ENCODE measurements at regions not wholly inside any gene's neighbourhood (a gene's known extent, or its start where the extent isn't known, plus 50 kb on each side); places are given as distances from the start of the nearest gene placed in this dataset.

DNA sequence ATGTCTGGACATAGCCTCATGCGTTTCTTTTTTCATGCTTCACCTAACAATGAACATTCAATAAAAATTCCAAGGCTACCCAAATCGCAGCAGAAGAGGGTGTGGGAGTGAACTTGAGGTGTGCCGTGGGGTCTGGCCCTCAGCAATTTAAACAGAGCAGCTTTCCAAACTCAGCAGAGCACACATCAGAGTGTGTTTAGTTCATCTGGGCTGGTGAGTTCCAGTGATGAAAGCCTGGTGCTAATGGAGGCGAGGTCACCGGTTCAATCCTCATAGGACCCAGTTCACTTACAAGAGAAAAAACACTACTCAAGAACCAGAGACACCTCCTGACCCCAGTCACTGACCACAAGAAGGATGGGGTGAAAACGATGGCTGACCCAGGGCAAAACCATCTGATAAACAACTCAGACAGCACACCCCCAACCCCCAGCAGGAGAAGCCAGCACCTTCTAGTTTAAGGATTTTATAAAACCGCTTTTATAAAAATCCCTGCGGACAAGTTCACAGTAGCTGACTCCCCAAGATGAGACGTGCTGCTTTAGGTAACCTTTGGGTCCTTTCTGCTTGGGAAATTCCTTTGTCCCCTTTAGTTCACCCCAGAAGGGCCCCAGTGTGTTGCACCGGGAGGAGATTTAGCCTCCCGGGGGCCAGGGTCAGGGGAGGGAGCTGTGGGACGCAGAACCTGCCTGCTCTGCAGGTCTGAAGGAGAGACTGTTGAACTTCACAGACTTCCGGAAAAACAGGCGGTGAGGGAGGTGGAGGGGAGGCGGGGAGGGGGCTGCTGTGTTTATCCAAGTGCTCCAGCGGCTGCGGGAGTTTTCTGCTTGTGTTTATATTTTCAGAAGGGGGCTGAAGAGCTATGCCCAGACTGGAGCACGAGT, 152.7 kb upstream of the SOX11 start:
- Histone ChIP-seq H2AFZ (ENCODE audit: low read depth, low read length) (no peak overlapping the region), H3K4me2 (ENCODE audit: low read length) (no peak overlapping the region), H3K27ac (ENCODE audit: low read length) (no peak overlapping the region), H4K20me1 (ENCODE audit: insufficient read depth, low read length) (no peaks in the 10 kb centered on the region), H3K27me3 (ENCODE audit: low read depth, low read length) (no peaks in the 10 kb centered on the region), H3K79me2 (ENCODE audit: low read length) (no peaks in the 10 kb centered on the region), H3K9ac (ENCODE audit: low read length) (no peak overlapping the region), H3K9me3 (ENCODE audit: insufficient read depth, low read length) (no peaks in the 10 kb centered on the region), H3K4me3 (ENCODE audit: low read length) (no peak overlapping the region), H3K4me1 (ENCODE audit: low read length) (no peaks in the 10 kb centered on the region), H3K36me3 (replicated peaks; ENCODE audit: low read depth, low read length) (no peaks in the 10 kb centered on the region)
- TF ChIP-seq, protein P1, sequence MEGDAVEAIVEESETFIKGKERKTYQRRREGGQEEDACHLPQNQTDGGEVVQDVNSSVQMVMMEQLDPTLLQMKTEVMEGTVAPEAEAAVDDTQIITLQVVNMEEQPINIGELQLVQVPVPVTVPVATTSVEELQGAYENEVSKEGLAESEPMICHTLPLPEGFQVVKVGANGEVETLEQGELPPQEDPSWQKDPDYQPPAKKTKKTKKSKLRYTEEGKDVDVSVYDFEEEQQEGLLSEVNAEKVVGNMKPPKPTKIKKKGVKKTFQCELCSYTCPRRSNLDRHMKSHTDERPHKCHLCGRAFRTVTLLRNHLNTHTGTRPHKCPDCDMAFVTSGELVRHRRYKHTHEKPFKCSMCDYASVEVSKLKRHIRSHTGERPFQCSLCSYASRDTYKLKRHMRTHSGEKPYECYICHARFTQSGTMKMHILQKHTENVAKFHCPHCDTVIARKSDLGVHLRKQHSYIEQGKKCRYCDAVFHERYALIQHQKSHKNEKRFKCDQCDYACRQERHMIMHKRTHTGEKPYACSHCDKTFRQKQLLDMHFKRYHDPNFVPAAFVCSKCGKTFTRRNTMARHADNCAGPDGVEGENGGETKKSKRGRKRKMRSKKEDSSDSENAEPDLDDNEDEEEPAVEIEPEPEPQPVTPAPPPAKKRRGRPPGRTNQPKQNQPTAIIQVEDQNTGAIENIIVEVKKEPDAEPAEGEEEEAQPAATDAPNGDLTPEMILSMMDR (IDR thresholded peaks at IDR 0.05; ENCODE audit: low read depth, low read length): no peak
- no peak for TF ChIP-seq EZH2phosphoT487 (IDR thresholded peaks at IDR 0.05; ENCODE audit: low read depth)

DNA sequence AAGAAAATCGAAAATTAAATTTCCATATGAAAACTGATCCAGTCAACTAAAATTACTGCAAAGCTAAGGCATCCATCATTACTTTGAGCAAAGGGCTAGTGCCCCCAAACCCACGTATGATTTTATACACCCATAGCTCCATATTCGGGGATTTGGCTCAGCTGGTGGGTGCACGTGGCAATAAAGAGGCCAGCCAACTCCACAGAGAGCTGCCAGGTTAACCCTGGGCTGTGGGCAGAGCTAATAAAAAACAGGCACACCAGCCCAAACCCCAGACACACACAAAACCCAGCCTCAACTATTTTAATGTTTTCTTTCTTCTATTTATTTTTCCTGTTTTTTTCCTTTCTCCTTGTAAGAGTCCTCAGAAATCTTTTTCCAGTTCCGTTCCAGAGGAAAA, 151.3 kb upstream of the SOX11 start:
- no peaks in the 10 kb centered on the region for H3K9me3 ChIP-seq (ENCODE audit: insufficient read depth, low read length)
- H3K9ac ChIP-seq (ENCODE audit: low read length): no peak overlapping the region
- H2AFZ ChIP-seq (ENCODE audit: low read depth, low read length): no peak overlapping the region
- TF ChIP-seq, protein P1 (IDR thresholded peaks at IDR 0.05; ENCODE audit: low read depth, low read length): no peak
- no peak for TF ChIP-seq EZH2phosphoT487 (IDR thresholded peaks at IDR 0.05; ENCODE audit: low read depth)
- no peak overlapping the region for H3K27ac ChIP-seq (ENCODE audit: low read length)
- H3K79me2 ChIP-seq (ENCODE audit: low read length): no peaks in the 10 kb centered on the region
- no peaks in the 10 kb centered on the region for H3K27me3 ChIP-seq (ENCODE audit: low read depth, low read length)
- H3K4me3 ChIP-seq (ENCODE audit: low read length): no peak overlapping the region
- H3K36me3 ChIP-seq (replicated peaks; ENCODE audit: low read depth, low read length): no peaks in the 10 kb centered on the region
- no peak overlapping the region for H3K4me2 ChIP-seq (ENCODE audit: low read length)
- H3K4me1 ChIP-seq (ENCODE audit: low read length): no peaks in the 10 kb centered on the region
- H4K20me1 ChIP-seq (ENCODE audit: insufficient read depth, low read length): no peaks in the 10 kb centered on the region

DNA sequence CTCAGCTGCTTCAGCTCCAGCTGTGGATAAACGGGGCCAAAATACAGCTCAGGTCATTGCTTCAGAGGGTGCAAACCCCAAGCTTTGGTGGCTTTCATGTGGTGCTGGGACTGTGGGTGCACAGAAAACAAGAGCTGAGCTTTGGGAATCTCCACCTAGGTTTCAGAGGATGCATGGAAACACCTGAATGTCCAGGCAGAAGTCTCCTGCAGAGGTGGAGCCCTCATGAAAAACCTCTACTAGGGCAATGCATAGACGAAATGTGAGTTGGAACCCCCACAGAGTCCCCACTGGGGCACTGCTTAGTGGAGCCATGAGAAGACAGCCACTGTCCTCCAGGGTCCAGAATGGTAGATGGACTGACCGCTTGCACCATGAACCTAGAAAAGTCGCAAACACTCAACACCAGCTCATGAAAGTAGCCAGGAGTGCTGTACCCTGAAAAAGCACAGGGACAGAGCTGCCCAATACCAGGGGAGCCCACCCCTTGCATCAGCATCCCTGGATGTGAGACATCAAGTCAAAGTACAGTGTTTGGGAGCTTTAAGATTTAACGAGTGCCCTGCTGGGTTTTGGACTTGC, 147.9 kb upstream of the SOX11 start:
- Histone ChIP-seq H3K27me3 (ENCODE audit: low read depth, low read length) (no peaks in the 10 kb centered on the region), H3K4me1 (ENCODE audit: low read length) (no peaks in the 10 kb centered on the region), H3K4me2 (ENCODE audit: low read length) (no peak overlapping the region), H3K27ac (ENCODE audit: low read length) (no peak overlapping the region), H2AFZ (ENCODE audit: low read depth, low read length) (no peak overlapping the region), H3K9me3 (ENCODE audit: insufficient read depth, low read length) (no peaks in the 10 kb centered on the region), H3K36me3 (replicated peaks; ENCODE audit: low read depth, low read length) (no peaks in the 10 kb centered on the region), H3K79me2 (ENCODE audit: low read length) (no peaks in the 10 kb centered on the region), H3K9ac (ENCODE audit: low read length) (no peak overlapping the region), H3K4me3 (ENCODE audit: low read length) (no peak overlapping the region), H4K20me1 (ENCODE audit: insufficient read depth, low read length) (no peaks in the 10 kb centered on the region)
- TF ChIP-seq, protein P1 (IDR thresholded peaks at IDR 0.05; ENCODE audit: low read depth, low read length): no peak
- TF ChIP-seq EZH2phosphoT487 (IDR thresholded peaks at IDR 0.05; ENCODE audit: low read depth): no peak

DNA sequence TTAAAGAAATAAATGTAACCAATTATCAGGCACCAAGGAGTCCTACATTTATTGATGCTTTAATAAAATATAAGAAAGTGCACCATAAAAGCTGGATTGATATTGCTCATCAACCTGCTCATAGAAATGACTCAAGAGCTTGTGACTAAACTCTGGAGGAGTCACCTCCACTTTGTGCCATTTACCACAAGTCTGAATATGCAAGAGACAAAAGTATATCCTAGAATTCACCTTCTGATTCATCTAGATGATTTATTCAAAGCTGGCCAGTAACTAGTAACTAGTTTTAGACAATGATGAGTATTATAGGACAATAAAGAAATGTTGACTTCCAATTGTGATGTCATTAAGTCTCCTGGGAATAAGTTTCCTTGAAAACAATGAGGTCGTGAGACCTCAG, 146.0 kb upstream of the SOX11 start:
- no peak overlapping the region for H3K4me3 ChIP-seq (ENCODE audit: low read length)

More for the DNA sequence above, 146.0 kb upstream of the SOX11 start:
- H3K27me3 ChIP-seq (ENCODE audit: low read depth, low read length): no peaks in the 10 kb centered on the region
- H3K36me3 ChIP-seq (replicated peaks; ENCODE audit: low read depth, low read length): no peaks in the 10 kb centered on the region
- H3K79me2 ChIP-seq (ENCODE audit: low read length): no peaks in the 10 kb centered on the region
- no peak overlapping the region for H3K9ac ChIP-seq (ENCODE audit: low read length)
- no peak overlapping the region for H3K27ac ChIP-seq (ENCODE audit: low read length)
- H3K4me2 ChIP-seq (ENCODE audit: low read length): no peak overlapping the region
- H2AFZ ChIP-seq (ENCODE audit: low read depth, low read length): no peak overlapping the region
- TF ChIP-seq, protein P1 (IDR thresholded peaks at IDR 0.05; ENCODE audit: low read depth, low read length): no peak
- no peak for TF ChIP-seq EZH2phosphoT487 (IDR thresholded peaks at IDR 0.05; ENCODE audit: low read depth)
- H4K20me1 ChIP-seq (ENCODE audit: insufficient read depth, low read length): no peaks in the 10 kb centered on the region
- H3K9me3 ChIP-seq (ENCODE audit: insufficient read depth, low read length): no peaks in the 10 kb centered on the region
- peaks cover 2% of the 10 kb centered on the region; the same call in 1 of the 2 replicates for H3K4me1 ChIP-seq (ENCODE audit: low read length)

All from OCI-LY3 (cell line).